NCI-H460 (cell line): ENCODE measurements at regions not wholly inside any gene's neighbourhood (a gene's known extent, or its start where the extent isn't known, plus 50 kb on each side); places are given as distances from the start of the nearest gene placed in this dataset.
"Not testable (repeated sequence)": the region's sequence is repeated elsewhere in the genome, so short reads cannot be mapped to it uniquely, and the experiment has no call there.

Experiments used
- DNase-seq: peaks from one replicate; pipeline ENCODE4 v3.0.0-alpha.2; 2016; ENCODE audit warnings: low read depth; ENCODE audit errors: extremely low read depth

DNA sequence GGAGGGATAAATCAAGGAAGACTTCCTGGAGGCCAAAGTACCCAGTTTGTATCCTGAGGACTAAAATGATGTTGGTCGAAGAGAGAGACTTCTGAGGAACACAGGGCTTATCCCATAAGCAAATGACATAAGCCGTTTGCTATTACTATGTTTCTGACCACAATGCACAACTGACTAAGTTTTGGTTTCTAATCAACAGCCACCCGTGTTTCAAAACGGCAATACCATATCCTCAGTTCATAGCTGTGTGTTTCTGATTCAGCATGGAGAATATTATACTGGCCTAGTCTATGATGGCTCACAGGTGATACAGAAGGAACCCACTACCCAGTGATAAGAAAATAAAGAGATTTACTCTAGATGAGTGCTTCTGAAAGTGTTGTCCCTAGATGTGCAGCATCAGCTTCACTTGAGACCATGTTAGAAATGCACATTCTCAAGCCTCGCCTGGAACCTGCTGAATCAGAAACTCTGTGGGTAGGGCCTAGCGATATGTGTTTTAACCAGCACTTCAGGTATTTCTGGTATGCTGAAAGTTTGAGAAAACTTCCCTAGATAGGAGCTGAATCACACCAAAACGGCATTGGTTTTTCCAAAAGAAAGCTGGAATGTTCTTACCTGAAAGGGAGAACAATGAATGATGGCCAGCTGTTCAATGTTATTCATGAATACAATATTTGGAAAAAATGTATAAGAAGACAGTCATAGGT lies 639.7 kb upstream of the NR2F2 start:
- DNase-seq, result no peak

- DNase-seq, result no peak
These were observed 636.6 kb upstream of the NR2F2 start for GRCh38 chr15:95693917-95694316.

DNA sequence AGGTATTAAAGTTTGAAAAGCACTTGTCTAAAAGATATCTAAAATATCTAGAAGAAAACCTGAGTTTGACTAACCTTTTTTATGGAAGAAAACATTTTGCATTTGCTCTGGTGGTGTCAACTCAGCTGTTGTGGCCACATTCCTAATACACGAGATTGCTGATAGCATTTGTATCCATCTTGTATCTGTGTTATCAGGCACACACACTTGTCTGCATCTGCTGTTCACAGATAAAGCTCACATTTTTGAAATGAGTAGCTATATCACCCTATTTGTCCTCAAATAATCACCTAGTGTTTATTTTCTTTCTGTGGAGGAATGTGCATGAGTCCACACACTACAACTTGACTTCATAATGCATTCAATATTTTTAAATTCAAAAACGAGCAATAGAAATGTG lies 632.3 kb upstream of the NR2F2 start:
- no peak for DNase-seq

GRCh38 chr15:95698951-95699350 lies 631.5 kb upstream of the NR2F2 start:
- no peak for DNase-seq

GRCh38 chr15:95699578-95699977 lies 630.9 kb upstream of the NR2F2 start:
- no peak for DNase-seq

- DNase-seq, result not testable (repeated sequence)
These were observed 629.8 kb upstream of the NR2F2 start for GRCh38 chr15:95700692-95701091.

DNA sequence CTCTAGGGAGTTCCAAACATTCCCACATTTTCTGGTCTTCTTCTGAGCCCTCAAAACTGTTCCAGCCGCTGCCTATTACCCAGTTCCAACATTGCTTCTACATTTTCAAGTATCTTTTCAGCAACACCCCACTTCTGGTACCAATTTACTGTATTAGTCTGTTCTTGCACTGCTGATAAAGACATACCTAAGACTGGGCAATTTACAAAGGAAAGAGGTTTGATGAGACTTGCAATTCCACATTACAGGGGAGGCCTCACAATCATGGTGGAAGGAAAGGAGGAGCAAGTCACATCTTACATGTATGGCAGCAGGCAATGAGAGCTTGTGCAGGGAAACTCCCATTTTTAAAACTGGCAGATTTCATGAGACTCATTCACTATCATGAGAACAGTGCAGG lies 629.1 kb upstream of the NR2F2 start:
- DNase-seq, result no peak

DNA sequence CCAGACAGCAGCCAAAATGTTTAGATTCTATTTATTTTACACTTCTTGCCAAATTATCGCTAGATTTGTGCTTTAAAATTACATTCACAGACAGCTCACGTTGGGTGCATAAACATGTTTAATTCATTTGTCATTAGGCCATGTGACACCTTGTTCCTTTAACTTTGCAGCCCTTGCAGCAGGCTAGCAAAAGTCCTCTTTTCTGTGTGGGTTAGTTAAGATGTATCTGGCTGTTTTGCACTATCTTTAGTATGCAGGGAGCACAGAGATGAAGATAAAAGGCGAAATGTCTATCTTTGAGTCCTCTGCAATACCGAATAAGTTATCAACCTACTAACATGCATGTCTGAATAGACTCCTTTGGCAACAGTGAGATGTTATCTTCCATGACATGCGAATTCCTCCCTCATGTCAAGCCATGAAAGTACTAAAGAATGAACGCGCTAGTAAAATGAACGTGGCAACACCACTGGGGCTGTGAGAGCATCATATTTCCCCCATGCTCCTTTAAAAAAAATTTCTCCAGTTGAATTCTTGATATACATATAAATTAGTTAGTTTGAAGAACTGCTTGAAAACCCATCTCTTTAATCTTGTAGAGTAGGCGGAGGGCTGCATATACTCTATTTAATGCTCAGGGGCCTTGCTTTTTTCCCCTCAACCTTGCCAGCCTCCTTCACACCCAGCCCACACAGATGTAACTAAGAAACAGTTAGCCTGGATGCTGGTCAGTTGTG lies 620.4 kb upstream of the NR2F2 start:
- no peak for DNase-seq

GRCh38 chr15:95712785-95713184 lies 617.7 kb upstream of the NR2F2 start:
- DNase-seq, result no peak

DNA sequence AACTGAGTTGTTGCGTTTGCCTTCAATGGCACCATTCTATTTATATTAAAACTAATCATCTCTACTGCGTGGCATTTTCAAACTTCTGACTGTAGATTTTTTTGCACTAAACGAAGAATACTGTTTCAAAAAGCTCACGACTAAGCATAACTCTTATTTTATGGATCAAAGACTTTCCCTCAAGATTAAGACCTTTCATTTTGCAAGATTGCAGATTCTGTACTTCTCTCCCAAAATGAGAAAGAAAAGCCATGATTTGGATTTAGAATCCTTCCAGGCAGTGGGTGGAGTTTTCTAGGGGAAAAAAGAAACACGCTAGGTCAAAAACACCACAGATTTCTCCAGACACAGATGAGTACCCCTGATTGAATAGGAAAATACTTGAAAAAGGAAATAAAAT lies 617.2 kb upstream of the NR2F2 start:
- no peak for DNase-seq

GRCh38 chr15:95715116-95715903 lies 615.2 kb upstream of the NR2F2 start:
- DNase-seq, result no peak

DNA sequence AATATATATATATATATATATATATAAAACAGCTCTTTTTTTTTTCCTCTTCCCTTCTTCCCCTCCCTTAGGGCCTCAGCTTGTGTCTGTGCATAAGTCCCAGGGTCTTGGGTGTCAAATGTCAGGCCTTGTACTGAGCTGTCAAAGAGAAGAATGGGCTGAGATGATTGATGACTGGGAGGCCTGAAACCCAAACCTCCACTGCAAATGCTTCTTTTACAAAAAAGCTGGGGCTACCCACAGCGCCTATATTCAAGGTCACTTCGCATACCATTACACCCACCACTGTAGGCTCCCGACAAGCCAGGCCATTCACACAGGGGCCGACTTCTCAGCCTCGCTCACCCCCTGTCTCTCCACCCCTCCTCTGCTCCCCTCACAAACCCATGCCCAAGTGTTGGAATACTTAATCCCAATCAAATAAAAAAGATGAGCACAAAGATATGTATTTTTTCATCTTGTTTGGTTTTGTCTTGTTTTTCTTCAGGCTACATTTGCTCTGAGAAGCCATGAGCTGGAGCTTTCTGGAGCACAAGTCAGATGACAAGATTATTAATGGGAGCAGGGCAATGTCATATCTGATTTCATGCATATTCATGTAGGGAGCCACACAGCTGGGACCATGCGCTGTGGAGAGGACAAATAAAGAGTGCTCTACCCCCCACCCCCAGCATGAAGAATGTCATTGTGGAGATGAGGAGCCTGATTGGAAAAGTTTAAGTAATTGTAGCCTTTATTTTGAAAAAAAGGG lies 614.4 kb upstream of the NR2F2 start:
- no peak for DNase-seq

GRCh38 chr15:95716708-95717107 lies 613.8 kb upstream of the NR2F2 start:
- DNase-seq, result no peak

DNA sequence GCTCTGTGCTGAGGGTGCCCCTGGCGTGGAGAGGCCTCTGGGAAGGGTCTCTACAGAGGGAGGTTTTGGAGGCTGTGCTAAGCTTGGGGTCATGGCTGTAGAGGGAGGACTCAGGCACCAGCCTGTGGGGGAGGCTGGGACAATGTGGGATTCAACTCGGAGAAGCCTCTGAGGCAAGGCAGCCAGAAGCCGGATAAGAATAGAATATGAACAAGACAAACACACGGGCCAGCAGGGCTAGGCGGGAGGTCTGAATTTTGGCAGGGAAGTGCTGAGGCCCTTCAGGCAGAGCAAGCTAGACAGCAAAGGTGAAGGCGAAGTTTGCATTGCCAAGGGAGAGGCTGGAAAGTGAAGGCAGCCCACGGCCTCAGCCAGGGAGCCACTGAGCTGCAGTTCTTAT lies 612.1 kb upstream of the NR2F2 start:
- no peak for DNase-seq

- DNase-seq, result no peak
These were observed 605.4 kb upstream of the NR2F2 start for GRCh38 chr15:95724908-95725633.

GRCh38 chr15:95726891-95727290 lies 603.6 kb upstream of the NR2F2 start:
- no peak for DNase-seq

- no peak for DNase-seq
These were observed 596.6 kb upstream of the NR2F2 start for GRCh38 chr15:95733931-95734330.

DNA sequence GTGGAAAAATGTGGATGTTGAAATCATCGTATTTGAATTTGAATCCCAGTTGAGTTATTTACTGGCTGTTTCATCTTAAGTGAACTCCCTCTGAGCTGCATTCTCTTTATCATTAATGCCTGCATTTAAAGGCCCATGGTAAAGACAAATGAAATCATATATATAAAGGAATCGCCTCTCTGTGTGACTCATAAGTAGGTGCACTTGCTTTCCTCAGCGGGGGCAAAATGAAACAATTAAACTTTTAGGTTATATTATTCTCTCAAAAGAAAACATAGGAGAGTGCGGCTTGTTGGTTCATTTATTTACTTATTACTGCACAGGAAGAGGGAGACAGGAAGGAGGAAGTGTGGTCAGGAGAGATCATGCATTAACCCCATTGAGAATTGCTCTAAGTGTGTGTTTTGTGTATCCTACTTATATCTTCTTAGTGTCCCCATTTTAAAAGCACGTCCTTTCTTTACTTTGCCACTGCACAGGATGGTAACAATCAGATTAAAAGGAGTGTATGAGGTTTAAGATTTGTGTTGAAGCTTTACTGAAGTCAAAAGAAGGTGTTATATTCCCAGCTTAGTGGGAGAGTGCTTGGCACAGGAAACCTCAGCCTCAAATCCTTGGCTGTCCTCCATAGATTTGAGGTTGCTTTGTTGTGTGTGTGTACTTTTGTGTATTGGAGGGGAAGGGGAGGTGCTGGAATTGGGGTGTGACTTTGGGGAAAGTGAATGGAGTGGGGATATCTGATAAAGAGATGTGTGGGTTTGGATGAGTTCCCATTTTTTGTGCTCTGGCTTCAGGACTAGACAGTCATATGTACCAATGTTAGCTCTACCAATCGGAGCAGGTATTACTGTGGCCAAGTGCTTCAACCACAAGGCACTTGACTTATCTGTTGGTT lies 595.8 kb upstream of the NR2F2 start:
- DNase-seq, result no peak

GRCh38 chr15:95737060-95737459 lies 593.4 kb upstream of the NR2F2 start:
- DNase-seq, result no peak
